H1 (cell line): ENCODE measurements at regions not wholly inside any gene's neighbourhood (a gene's known extent, or its start where the extent isn't known, plus 50 kb on each side); places are given as distances from the start of the nearest gene placed in this dataset.

ENCODE experiments used
- BRCA1 ChIP-seq: IDR thresholded peaks from 2 replicates; pipeline ENCODE4 v1.6.1; 2012; ENCODE audit warnings: low read depth, low read length, improper control_type of control experiment
- CTCF ChIP-seq, 3 experiments: IDR thresholded peaks; 1 replicate in 2 of 3; 2 replicates in 1 of 3; pipeline versions ENCODE4 v1.5.1 to v1.6.1; 2011; ENCODE audit warnings: low read length in 3 of 3, mild to moderate bottlenecking in 3 of 3, inconsistent platforms in 2 of 3, low read depth in 1 of 3, moderate library complexity in 1 of 3; ENCODE audit not compliant: insufficient read depth in 1 of 3; ENCODE audit errors: control extremely low read depth in 1 of 3
- E2F6 ChIP-seq: IDR thresholded peaks from 2 replicates; pipeline ENCODE4 v1.6.1; 2012; ENCODE audit warnings: inconsistent platforms
- EP300 ChIP-seq, 2 experiments: IDR thresholded peaks; 1 replicate in 1 of 2; 2 replicates in 1 of 2; pipeline ENCODE4 v1.6.1; 2011 to 2012; ENCODE audit warnings: low read depth in 2 of 2, low read length in 2 of 2, mild to moderate bottlenecking in 2 of 2, borderline replicate concordance in 1 of 2, inconsistent platforms in 1 of 2, moderate library complexity in 1 of 2
- POLR2A ChIP-seq, 2 experiments: IDR thresholded peaks; 1 replicate in 1 of 2; 2 replicates in 1 of 2; pipeline ENCODE4 v1.6.1; 2011; ENCODE audit warnings: low read depth in 2 of 2, low read length in 2 of 2, mild to moderate bottlenecking in 2 of 2; ENCODE audit errors: control extremely low read depth in 1 of 2
- POLR2AphosphoS5 ChIP-seq: IDR thresholded peaks from 2 replicates; pipeline ENCODE4 v1.6.1; 2011; ENCODE audit warnings: low read depth, low read length

DNA sequence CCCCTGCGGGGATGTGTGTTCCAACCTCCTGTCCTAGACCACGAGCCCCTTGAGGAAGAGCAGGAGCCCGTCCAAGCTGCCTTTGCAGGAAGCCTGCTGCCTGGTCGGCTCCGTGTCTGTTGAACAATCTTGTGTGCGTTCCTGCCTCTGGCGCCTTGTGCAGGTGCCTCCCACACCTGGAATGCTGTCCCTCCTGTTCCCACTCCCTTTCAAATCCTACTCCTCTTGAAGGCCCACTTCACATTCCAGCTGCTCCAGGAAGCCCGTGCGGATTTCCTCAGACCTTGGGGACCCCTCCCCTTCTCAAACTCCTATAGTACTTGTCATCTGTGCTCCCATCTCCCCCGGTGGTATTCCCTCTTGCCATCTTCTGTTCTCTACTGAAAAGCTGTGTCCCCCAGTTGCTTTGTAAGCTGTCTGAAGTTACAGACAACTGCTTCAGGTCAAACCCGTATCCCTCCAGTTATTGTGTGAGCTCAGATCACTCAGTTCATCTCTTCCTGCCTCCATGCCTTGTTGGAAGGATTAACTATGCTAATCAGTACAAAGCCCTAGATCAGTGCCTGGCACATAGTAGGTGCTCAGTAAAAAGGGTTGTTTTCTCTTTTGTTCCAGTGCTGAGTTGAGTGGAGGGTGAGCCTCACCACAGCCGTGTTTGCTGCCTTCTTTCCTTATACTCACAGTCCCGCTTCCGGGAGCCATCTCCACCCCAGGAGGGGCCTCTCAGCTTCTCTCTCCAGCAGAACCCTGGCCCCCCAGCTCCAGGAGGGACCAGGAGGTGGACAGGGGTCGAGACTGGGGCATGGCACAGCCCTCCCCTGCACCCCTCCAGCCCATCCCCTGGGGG is 241.8 kb upstream of the CIBAR2 start:
- TF ChIP-seq E2F6 (no peak), POLR2A (IDR thresholded peaks at IDR 0.05; ENCODE audit: control extremely low read depth in 1 of 2, low read depth in 2 of 2, low read length in 2 of 2) (no peak), POLR2AphosphoS5 (no peak), CTCF (IDR thresholded peaks at IDR 0.05; ENCODE audit: control extremely low read depth in 1 of 3, insufficient read depth in 1 of 3, low read depth in 1 of 3, low read length in 3 of 3) (no peak), EP300 (IDR thresholded peaks at IDR 0.05; ENCODE audit: borderline replicate concordance in 1 of 2, low read depth in 2 of 2, low read length in 2 of 2) (no peak), BRCA1 (no peak)
